Keratinocyte (primary cell): ENCODE measurements at regions not wholly inside any gene's neighbourhood (a gene's known extent, or its start where the extent isn't known, plus 50 kb on each side); places are given as distances from the start of the nearest gene placed in this dataset.

Source experiments
- DNase-seq: peaks from one replicate; pipeline ENCODE4 v3.0.0-alpha.2; 2011; ENCODE audit warnings: low read depth, missing footprints, low spot score
- FAIRE-seq: peaks from 2 replicates; lab custom pipeline; 2011; peaks lifted over from hg19 to GRCh38; lab: Jason Lieb, UNC
- H2AFZ ChIP-seq: 2 replicates; pipeline ENCODE4 v1.6.0; 2012; ENCODE audit warnings: low read length, control low read depth, inconsistent platforms; ENCODE audit not compliant: control insufficient read depth
- H3K27ac ChIP-seq: 2 replicates; pipeline ENCODE4 v1.5.1; 2011; ENCODE audit warnings: low read length; ENCODE audit not compliant: control insufficient read depth, insufficient read depth
- H3K27me3 ChIP-seq: 3 replicates; pipeline ENCODE4 v1.6.0; 2011; ENCODE audit warnings: low read length; ENCODE audit not compliant: control insufficient read depth, insufficient read depth; ENCODE audit errors: extremely low read depth
- H3K36me3 ChIP-seq, 2 experiments: 2 replicates in 1 of 2; 3 replicates in 1 of 2; pipeline ENCODE4 v1.5.1; 2011; ENCODE audit warnings: low read length in 2 of 2, mild to moderate bottlenecking in 1 of 2; ENCODE audit not compliant: control insufficient read depth in 2 of 2, insufficient read depth in 2 of 2; ENCODE audit errors: extremely low read depth in 1 of 2
- H3K4me1 ChIP-seq: 3 replicates; pipeline ENCODE4 v1.5.1; 2011; ENCODE audit warnings: low read length; ENCODE audit not compliant: control insufficient read depth, insufficient read depth; ENCODE audit errors: extremely low read depth
- H3K4me2 ChIP-seq: 3 replicates; pipeline ENCODE4 v1.6.0; 2011; ENCODE audit warnings: low read depth, low read length; ENCODE audit not compliant: control insufficient read depth, insufficient read depth; ENCODE audit errors: extremely low read depth
- H3K4me3 ChIP-seq, 3 experiments: fragments of 200-600 bp in 1 of 3; sonication (generic) in 1 of 3; 2 replicates in 2 of 3; 3 replicates in 1 of 3; pipeline ENCODE4 v1.5.1; 2011 to 2016; ENCODE audit warnings: low read length in 3 of 3, mild to moderate bottlenecking in 3 of 3, control low read depth in 2 of 3, inconsistent platforms in 1 of 3, low read depth in 1 of 3, mixed read lengths in 1 of 3, mixed run types in 1 of 3, moderate library complexity in 1 of 3; ENCODE audit not compliant: control insufficient read depth in 2 of 3, insufficient read depth in 2 of 3; ENCODE audit errors: extremely low read depth in 1 of 3
- H3K79me2 ChIP-seq: 2 replicates; pipeline ENCODE4 v1.6.0; 2012; ENCODE audit warnings: low read length; ENCODE audit not compliant: control insufficient read depth, insufficient read depth
- H3K9ac ChIP-seq: 3 replicates; pipeline ENCODE4 v1.6.0; 2011; ENCODE audit warnings: low read length; ENCODE audit not compliant: control insufficient read depth, insufficient read depth; ENCODE audit errors: extremely low read depth
- H3K9me1 ChIP-seq: 3 replicates; pipeline ENCODE4 v1.6.0; 2011; ENCODE audit warnings: low read length; ENCODE audit not compliant: control insufficient read depth, insufficient read depth; ENCODE audit errors: extremely low read depth
- H3K9me3 ChIP-seq: 2 replicates; pipeline ENCODE4 v1.5.1; 2012; ENCODE audit warnings: low read depth, low read length; ENCODE audit not compliant: control insufficient read depth
- H4K20me1 ChIP-seq: 3 replicates; pipeline ENCODE4 v1.6.0; 2011; ENCODE audit warnings: low read length; ENCODE audit not compliant: control insufficient read depth, insufficient read depth; ENCODE audit errors: extremely low read depth
- CTCF ChIP-seq, 3 experiments: IDR thresholded peaks in 1 of 3; conservative IDR thresholded peaks in 1 of 3; optimal IDR thresholded peaks in 1 of 3; 2 replicates in 2 of 3; 3 replicates in 1 of 3; pipeline versions ENCODE3 to v1.5.1; 2011; ENCODE audit warnings: low read length in 3 of 3, mild to moderate bottlenecking in 3 of 3, moderate library complexity in 2 of 3, control low read depth in 1 of 3, inconsistent platforms in 1 of 3; ENCODE audit not compliant: insufficient read depth in 2 of 3; ENCODE audit errors: extremely low read depth in 1 of 3
- EZH2 ChIP-seq: IDR thresholded peaks from one replicate; pipeline ENCODE4 v1.6.1; 2012; ENCODE audit warnings: inconsistent platforms, mild to moderate bottlenecking, low read length, moderate library complexity
- dilution Hi-C: fragments of 300-500 bp; cut with MboI; formaldehyde crosslinking; loops from one replicate; pipeline ENCODE4 v1.7.0; 2020; ENCODE audit warnings: low sequenced_read_pairs; ENCODE audit not compliant: extremely low pct_ligation_motif_present

DNA sequence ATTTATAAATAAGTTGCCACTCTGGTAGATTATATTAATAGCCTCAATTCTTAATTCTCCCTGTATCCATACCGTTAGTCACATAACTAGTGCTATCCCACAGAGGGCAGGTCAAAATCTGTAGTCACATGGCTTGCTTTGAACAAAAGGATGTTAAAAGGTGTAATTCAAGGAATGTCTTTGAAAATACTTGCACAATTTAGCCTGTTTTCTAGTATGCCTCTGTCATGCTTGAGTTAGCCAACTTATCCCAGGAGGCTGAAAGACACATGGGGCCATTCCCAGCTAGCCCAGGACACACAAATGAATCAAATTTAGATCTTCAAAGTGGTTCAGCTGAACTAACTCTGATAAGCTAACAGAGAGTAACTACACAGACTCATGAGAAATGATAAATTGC lies 758.5 kb upstream of the NEGR1 start:
- H3K9me3 ChIP-seq: no peaks in the 10 kb centered on the region
- no peak for TF ChIP-seq CTCF (optimal IDR thresholded peaks at IDR 0.05 in 1 of 3, IDR thresholded peaks at IDR 0.05 in 1 of 3, conservative IDR thresholded peaks at IDR 0.05 in 1 of 3; ENCODE audit: extremely low read depth in 1 of 3, insufficient read depth in 2 of 3, low read length in 3 of 3)
- no peak for TF ChIP-seq EZH2
- H3K27me3 ChIP-seq: no peaks in the 10 kb centered on the region
- no peaks in the 10 kb centered on the region for H3K79me2 ChIP-seq
- H3K9me1 ChIP-seq: no peaks in the 10 kb centered on the region
- dilution Hi-C loops: no loop called here
- DNase-seq (no peak), FAIRE-seq (no peak)
- H3K27ac ChIP-seq: no peak overlapping the region
- H3K4me1 ChIP-seq: no peaks in the 10 kb centered on the region
- H3K4me3 ChIP-seq: no peak overlapping the region
- no peaks in the 10 kb centered on the region for H3K36me3 ChIP-seq
- no peak overlapping the region for H3K9ac ChIP-seq
- no peak overlapping the region for H2AFZ ChIP-seq
- H3K4me2 ChIP-seq: no peak overlapping the region
- no peaks in the 10 kb centered on the region for H4K20me1 ChIP-seq

DNA sequence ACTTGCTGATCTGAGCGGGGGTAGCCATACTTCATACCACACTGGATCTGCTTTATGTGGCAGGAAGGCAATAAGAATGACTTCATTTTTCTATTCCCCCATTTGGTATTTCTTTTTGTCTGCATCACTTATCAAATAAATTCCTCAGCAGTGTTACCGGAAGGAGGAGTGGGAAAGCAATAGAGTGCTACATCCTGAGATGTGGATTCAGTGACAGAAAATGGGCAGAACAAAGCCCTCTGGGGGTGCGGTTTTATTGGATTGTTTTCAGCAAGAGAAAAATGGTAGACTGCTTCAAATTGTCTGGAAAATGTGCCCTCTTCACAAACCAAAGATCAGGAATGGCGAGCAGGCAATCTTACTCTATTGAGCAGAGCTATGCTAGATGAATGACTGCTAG lies 751.9 kb upstream of the NEGR1 start:
- H3K4me3 ChIP-seq: no peak overlapping the region
- no peaks in the 10 kb centered on the region for H3K79me2 ChIP-seq
- H4K20me1 ChIP-seq: no peaks in the 10 kb centered on the region
- dilution Hi-C loops: no loop called here
- H3K9me1 ChIP-seq: no peaks in the 10 kb centered on the region
- H3K9me3 ChIP-seq: no peaks in the 10 kb centered on the region
- FAIRE-seq: no peak
- no peak for TF ChIP-seq CTCF (optimal IDR thresholded peaks at IDR 0.05 in 1 of 3, IDR thresholded peaks at IDR 0.05 in 1 of 3, conservative IDR thresholded peaks at IDR 0.05 in 1 of 3; ENCODE audit: extremely low read depth in 1 of 3, insufficient read depth in 2 of 3, low read length in 3 of 3)
- no peak for TF ChIP-seq EZH2
- no peak overlapping the region for H2AFZ ChIP-seq
- H3K9ac ChIP-seq: no peak overlapping the region
- DNase-seq: no peak
- H3K36me3 ChIP-seq: no peaks in the 10 kb centered on the region
- H3K27me3 ChIP-seq: no peaks in the 10 kb centered on the region
- no peak overlapping the region for H3K4me2 ChIP-seq
- H3K4me1 ChIP-seq: peaks cover 6% of the 10 kb centered on the region
- H3K27ac ChIP-seq: no peak overlapping the region
